SKM-1 (cell line): ENCODE measurements at regions not wholly inside any gene's neighbourhood (a gene's known extent, or its start where the extent isn't known, plus 50 kb on each side); places are given as distances from the start of the nearest gene placed in this dataset.
"Not testable (repeated sequence)": the region's sequence is repeated elsewhere in the genome, so short reads cannot be mapped to it uniquely, and the experiment has no call there.

Source experiments
- DNase-seq: peaks from one replicate; lab custom pipeline; 2025; ENCODE audit not compliant: unreplicated experiment; lab: John Stamatoyannopoulos, UW

DNA sequence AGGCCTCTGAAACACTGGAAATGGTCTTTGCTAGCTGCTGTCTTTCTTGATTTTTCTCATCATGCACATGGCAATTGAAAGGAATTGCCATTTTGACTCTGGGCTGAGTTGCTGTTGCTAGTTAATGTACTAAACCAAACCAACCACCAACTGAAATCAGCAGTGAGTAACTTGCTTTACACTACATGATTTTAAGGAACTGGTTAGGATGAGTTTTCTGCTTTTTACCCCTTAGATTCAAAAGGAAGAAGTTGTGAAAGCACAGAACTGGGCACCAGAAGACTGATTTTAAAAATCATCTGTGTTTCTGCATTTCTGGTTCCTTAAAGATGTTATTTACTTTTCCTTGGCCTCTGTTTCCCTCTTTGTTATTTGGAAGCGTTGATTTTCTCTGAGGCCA, 361.9 kb downstream of the HLX start:
- DNase-seq = peak; percentile 87

DNA sequence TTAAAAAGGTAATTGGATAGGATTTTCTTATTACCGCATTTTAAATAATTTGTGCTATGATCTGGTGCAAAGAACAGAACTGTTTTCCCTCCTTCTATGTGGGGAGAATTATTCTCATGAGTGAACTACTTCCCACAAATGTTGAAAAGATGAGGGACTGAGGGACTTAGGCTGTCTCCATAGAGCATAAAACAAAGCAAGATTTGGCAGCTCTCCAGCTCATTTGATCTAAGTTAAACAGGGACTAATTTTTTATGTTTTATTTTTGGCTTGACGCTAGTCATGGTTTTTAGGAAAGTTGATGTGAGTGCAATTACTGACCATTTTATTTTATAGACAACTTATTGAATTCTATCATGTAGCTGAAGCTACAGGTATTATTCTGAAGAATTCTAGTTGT, 362.3 kb downstream of the HLX start:
- no peak for DNase-seq

DNA sequence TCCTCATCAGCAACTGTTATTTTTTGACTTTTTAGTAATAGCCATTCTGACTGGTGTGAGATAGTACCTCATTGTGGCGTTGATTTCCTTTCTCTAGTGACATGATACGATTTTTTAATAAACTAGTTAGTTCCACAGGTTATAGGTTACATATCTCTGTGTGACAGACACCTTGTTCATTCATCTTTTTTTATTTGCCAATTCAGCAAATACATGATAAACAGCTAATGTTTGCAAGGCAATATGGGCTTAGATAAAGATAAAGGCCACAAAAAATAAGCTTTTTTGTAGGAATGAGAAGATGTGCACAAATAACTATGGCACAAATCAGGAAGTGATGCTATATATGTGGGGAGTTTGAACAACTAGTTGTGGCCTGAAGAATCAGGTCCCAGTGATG, 366.8 kb downstream of the HLX start:
- DNase-seq = no peak

DNA sequence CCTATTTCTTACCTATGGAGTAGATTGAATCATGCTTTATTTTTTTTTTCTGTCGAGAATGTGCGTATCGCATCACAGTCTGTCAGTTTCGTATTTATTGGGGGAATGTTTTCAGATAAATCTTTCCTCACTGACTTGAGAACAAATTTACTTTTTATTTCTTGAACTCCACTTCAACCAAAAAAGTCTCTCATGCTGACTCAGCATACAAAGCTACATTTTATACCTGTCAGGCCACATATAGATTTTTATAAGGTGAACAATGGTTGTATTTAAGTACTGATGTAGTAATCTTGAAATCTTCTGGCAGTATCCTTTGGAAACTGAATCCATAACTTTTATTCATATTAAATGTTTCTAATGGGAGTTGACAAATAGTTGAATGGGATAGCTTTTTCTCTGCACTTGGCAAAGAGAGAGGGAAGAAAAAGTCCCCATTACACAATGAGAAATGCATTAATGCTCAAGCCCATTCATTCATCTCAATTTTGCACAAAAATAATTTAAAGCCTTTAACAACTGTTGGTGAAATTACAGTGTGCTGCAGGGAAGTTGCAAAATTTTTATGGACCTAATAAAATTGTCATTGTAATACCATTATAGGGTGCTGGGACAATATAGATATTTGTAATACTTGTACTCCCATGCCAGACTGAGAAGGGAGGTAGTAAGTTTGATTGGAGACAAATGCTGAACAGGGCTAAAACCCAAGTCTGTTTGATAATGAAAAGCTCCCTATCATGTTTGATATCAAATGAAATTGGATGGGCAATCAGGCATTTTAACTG, 367.6 kb downstream of the HLX start:
- DNase-seq = no peak

DNA sequence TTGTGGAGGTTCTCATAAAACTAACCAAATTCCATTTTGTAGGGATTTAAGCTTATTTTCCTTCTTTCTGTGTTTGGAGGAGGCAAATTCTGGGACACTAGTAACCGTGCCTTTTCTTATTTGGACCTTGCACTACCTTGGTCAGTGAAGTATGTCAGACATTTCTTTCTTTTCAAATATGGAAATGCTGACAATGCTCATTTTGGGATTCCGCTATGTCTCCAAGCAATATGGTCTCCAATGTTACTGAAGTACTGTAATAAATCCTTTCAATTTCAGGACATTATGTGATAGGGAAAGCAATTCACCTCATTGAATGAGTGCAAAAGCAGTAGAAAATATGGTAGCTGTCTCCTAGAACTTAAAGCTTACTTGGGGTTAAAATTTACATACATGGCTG, 372.3 kb downstream of the HLX start:
- no peak for DNase-seq

DNA sequence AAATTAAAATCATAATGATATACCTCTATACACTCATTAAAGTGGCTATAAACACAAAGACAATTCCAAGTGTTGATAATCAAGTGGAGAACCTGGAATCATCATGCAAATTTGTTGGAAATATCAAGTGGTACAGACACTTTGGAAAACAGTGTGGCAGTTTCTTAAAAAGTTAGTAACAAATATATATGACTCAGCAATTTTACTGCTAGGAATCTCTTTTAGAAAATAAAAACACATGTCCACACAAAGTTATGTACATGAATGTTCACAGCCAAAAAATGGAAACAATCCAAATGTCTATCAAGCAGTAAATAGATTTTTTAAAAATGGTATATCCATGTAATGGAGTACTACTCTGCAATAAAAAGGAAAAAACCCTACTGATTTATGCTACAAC, 375.6 kb downstream of the HLX start:
- DNase-seq = no peak

DNA sequence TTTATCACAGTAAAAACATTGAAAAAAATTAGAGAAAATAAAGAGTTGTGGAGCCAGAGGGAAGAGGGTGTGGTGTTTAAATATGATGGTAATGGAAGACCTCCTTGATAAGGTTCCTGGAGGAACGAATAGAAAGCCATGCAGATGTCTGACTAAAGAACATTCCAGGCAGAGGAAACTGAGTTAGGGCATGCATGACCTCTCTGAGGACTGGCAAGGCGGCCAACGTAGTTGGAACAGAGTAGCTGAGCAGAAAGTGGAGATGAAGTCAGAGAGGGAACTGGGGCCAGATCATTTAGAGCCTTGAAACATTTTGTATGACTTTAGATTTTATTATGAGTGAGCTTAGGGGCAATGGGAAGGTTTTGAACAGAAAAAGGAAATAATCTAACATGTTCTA, 377.5 kb downstream of the HLX start:
- DNase-seq = no peak

DNA sequence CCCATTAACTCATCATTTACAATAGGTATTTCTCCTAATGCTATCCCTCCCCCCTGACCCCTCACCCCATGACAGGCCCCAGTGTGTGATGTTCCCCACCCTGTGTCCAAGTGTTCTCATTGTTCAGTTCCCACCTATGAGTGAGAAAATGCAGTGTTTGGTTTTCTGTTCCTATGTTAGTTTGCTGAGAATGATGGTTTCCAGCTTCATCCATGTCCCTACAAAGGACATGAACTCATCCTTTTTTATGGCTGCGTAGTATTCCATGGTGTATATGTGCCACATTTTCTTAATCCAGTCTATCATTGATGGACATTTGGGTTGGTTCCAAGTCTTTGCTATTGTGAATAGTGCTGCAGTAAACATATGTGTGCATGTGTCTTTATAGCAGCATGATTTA, 378.3 kb downstream of the HLX start:
- not testable (repeated sequence) for DNase-seq

DNA sequence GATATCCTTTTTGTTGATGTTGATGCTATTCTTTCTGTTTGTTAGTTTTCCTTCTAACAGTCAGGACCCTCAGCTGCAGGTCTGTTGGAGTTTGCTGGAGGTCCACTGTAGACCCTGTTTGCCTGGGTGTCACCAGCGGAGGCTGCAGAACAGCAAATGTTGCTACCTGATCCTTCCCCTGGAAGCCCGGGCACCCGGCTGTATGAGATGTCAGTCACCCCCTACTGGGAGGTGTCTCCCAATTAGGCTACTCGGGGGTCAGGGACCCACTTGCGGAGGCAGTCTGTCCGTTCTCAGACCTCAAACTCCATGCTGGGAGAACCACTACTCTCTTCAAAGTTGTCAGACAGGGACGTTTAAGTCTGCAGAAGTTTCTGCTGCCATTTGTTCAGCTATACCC, 383.4 kb downstream of the HLX start:
- DNase-seq = not testable (repeated sequence)

DNA sequence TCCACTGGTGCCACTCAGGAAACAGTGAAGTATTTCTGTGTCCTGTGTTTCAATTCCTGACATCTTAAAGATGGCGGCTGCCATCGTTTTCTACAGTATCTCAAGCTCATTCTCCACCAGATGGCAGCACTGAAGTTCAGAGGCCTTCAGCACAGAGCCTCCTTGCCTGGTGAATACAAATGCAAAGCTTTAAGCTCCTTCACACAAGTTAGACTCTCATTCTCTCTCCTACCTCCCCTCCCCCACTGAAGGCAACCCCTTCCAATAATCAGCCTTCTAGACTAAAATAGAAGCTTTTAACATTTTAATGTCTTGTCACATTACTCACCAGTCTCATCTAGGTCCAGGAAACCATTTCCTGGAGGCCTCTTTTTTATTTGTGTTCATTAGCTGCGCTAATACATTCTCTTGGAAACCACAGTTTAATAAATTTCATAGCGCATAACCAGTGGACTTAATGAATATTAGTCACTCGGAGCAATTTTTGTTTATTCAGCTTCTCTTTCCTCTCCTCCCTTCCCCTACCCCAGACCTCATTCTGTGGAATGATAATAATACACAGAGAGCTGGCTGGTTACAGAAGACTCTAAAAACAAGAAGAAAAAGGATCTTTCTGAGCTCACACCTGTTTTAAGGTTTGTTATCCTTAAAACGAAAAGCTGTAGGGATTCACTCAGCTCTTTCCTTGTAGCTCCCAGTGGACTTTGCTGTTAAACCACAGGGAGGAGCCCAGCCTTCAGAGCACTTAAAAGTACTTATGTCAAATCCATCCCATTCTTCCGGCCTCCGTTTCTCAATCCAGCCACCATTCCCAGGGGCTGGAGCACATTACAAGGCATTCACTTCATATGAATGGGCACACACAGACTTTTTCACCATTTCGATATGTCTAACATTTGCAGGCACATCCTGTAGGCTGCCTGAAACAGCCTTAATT, 384.9 kb downstream of the HLX start:
- DNase-seq = no peak

DNA sequence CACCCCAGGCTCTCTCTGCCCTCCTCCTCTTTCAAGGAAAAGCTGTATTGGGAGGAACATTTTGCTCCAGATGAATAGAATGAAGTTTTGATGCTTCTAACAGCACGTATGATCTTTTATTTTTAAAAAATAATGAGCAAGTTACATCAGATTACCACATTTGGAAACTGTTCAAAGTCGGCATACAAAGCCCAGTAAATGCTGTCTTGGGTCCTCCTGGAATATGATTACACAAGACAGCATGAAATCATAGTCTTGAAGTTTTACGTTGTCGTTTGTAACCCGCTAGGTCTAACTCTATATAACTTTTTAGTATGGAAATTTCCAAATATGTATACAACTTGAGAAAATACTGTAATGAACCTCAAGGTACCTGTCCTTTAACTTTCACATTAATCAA, 385.6 kb downstream of the HLX start:
- no peak for DNase-seq

DNA sequence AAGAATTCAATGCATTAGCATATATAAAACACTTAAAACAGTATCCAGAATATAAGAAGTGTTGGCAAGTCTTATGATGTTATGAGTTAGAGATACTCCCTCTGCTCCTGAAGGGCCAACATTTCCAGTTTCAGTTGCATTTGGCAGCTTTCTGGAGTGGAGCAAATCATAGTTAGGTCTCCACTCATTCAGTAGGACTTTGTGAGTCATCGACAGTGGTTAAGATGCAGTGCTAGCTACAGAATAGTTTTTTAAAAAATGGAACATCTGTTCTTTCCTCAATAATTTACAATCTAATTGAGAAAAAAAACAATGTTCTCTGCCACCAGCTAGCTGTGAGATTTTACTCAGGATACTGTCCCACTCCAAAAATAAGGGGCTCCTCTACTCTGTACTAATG, 389.1 kb downstream of the HLX start:
- no peak for DNase-seq

DNA sequence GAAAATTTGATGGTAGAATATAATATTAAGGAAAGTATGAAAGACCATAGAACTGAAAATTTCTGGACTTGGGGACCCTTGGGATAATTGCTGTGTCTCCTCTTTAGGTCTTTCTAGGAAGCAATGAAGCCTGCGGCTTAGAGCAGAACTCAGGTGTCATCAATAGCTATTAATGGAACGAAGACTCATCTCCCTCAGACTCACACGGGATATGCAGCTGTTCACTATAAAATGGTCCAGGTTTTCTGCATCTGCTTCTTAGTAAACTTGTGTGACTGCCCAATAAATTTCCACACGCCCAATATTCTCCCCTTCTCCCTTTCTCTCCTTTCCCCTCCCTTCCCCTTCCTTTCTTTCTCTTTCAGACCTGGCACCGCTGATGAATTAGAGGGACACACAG, 392.5 kb downstream of the HLX start:
- DNase-seq = no peak

DNA sequence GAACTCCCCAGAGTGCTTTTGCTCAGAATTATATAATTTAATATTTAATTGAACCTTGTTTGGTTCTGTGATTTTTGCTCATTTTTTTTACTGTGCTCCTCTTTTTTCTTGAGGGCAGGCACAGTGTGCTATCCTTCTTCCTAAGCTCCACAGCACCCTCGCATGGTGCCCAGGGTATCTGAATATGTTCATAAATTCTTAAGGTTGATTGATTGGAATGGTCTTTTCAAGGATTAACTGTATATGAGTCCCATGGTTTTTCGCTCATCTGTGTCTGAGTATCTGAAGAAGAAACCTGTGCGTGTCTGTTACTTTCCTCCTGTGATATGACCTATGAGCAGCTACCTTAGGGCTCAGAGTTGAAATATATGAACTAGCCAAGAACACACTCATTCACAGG, 393.7 kb downstream of the HLX start:
- no peak for DNase-seq

DNA sequence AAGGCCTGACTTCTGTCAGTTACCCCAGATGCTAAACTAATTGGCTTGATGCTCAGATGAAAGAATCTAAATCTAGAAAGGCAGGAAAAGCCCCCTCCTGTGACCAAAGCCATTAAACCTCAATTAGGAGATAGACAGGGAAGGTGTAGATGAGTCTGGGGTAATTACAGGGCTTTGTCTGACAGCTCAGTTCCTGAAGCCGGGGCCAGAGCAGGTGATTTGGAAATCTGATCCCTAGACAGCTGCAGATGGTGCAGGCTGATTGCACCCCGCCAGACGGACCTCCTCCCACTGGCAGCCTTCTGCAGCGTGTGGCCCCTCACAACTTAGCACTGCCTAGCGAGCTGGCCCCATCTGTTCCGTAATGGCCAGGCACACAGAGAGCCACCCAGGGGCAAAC, 395.1 kb downstream of the HLX start:
- DNase-seq = no peak

DNA sequence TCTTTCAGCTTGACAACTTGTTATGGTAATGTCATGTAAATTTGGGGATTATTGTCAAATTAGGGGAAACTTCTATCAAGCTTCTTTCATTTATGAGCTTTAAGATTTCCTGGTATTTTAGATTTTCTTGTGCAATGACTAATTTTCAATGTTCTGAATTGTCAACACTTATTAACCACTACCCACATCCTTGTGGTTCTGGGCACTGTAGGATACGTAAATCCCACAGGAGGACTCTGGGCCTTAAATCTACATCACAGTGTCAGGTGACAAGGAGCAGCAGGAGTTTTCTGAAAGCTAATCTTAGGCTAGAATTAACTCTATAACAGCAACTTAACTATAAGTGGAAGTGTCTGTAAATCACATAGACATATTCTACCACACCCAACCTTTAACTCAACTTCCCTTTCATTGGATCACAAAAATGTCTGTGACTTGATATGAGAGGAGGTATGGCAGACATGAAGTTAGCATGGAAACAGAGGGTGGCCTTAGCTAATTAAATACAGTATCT, 397.7 kb downstream of the HLX start:
- DNase-seq = no peak

DNA sequence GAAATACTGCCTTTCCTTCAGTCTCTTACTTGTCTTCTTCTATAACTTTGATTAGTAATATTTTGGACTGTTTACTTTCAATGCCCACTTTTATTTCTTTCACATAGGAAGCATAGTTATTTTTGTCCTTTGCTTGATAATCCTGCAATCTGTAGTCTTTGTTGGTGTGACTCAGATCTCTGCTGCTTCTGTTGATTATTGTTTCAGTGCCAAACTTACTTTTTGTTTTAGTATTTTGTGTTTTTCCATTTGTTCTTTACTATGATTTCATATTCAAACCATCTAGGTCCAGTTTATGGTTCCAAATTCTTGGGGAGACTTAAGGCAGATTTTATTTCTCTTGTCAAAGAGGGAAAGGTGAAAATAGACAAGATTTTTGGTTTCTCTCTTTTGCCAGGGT, 399.9 kb downstream of the HLX start:
- no peak for DNase-seq

DNA sequence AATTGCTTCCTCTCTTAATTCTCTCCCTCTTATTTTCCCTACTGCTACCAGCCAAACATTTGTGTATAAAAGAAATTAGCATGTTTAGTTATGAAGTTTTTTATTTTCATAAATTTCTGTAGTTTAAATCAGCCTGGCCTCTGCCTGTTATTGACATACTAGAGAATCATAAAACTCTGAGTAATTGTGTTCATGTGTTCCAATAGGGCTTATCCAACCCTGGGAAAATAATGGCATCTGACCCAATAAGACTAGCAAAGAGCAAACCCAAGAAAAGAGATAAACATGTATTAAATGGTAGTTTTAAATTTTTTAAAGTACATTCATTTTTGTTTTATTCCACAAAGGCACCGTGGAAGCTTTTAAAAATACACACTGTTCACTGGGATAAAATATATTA, 404.3 kb downstream of the HLX start:
- DNase-seq = no peak

DNA sequence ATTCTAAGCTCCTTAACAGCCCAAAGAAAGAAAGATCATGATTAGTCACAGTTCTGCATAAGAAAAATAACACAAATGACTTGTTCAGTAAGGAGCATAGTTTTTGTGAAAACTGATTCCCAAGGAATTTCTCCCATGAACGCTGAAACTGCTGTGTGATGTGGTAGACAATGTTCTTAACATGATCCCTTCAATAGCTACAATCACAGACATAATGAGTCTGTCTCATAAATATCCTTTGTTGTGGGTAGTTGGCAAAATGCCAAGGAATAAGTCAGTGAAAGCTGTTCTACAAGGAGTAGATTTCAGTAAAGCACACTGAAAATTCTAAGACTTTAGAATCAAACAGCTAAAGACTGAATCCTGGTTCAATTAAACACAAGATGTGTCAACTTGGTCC, 404.8 kb downstream of the HLX start:
- DNase-seq = no peak

DNA sequence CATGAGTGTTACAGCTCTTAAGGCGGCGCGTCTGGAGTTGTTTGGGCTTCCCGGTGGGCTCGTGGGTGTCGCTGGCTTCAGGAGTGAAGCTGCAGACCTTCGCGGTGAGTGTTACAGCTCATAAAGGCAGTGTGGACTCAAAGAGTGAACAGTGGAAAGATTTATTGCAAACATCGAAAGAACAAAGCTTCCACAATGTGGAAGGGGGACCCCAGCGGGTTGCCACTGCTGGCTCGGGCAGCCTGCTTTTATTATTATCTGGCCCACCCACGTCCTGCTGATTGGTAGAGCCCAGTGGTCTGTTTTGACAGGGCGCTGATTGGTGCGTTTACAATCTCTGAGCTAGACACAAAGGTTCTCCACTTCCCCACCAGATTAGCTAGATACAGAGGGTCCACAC, 405.7 kb downstream of the HLX start:
- DNase-seq = not testable (repeated sequence)

DNA sequence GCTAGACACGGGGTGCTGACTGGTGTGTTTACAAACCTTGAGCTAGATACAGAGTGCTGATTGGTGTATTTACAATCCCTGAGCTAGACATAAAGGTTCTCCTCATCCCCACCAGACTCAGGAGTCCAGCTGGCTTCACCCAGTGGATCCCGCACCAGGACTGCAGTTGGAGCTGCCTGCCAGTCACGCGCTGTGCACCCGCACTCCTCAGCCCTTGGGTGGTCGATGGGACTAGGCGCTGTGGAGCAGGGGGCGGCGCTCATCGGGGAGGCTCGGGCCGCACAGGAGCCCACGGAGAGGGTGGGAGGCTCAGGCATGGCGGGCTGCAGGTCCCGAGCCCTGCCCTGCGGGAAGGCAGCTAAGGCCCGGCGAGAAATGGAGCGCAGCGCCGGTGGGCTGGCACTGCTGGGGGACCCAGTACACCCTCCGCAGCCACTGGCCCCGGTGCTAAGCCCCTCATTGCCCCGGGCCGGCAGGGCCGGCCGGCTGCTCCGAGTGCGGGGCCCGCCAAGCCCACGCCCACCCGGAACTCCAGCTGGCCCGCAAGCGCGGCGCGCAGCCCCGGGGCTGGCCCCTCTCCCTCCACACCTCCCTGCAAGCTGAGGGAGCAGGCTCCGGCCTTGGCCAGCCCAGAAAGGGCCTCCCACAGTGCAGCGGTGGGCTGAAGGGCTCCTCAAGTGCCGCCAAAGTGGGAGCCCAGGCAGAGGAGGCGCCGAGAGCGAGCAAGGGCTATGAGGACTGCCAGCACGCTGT, 406.4 kb downstream of the HLX start:
- DNase-seq = not testable (repeated sequence)
